ENCODE measurements at regions not wholly inside any gene's neighbourhood (a gene's known extent, or its start where the extent isn't known, plus 50 kb on each side); places are given as distances from the start of the nearest gene placed in this dataset.

DNA sequence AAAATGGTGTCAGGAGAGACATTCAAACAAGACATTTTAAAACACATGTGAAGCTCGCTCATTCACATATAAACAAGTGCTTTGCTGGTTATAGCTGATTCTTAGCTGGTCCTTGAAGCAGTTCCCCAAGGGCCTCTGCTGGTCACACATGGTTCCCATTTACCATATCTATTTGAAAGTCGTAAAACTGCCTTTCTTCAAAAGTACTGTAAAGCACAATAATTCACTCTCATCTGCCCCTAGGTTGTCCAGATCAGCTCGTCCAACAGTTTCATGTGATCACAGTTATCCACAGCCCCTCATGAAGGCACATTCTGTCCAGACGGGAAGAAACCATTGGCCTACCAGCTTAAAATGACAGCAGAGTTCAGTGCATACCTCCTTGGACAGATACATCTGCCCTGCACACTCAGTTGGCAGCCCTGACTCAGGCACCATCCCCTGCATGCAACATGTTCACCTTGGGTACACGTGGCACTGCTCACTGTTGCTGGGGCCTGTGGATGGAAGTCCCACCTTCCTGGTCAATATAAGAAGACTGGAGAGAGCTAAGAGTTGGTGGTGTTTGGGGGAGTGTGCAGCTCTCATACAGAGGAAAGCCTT is 108.0 kb upstream of the HAAO start:
- no peak for FAIRE-seq
- no peak for DNase-seq (ENCODE audit: extremely low spot score, insufficient read length, low read depth)

DNA sequence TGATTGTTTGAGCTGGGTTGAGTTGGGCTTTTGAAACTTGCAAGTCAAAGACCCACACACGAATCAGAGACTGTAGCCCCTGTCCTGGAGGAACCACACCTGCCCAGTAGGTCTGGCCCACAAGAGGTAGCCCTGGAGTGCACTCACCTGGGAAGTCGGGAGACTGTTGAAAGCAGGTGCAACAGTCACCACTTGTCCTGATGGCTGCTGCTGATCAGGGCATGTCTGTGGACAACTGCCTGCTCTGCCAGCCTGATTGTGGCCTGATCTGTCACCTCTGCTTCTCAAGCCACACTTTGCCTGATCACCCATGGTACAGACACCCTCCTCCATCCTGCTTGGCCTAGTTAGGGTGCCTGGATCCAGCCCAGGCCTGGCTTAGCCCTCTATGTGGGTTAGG is 105.0 kb upstream of the HAAO start:
- FAIRE-seq, result no peak
- DNase-seq (ENCODE audit: extremely low spot score, insufficient read length, low read depth), result no peak

DNA sequence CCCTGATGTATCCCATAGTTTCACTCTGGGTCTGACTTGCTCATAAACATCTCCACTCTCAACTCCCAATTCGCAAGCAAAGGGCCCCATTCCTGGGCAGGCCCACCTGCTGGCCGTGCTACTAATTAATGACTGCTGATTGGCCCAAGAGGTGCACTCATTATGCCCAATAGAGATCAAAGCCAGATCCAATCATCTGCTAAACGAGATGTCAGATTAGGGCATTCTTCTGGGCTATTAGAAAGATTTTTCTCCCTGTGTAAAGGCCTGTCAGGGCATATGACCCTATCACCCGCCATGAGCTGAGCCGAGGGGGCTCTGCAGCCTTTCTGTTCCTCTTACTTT is 103.4 kb upstream of the HAAO start:
- no peak for FAIRE-seq
- no peak for DNase-seq (ENCODE audit: extremely low spot score, insufficient read length, low read depth)

DNA sequence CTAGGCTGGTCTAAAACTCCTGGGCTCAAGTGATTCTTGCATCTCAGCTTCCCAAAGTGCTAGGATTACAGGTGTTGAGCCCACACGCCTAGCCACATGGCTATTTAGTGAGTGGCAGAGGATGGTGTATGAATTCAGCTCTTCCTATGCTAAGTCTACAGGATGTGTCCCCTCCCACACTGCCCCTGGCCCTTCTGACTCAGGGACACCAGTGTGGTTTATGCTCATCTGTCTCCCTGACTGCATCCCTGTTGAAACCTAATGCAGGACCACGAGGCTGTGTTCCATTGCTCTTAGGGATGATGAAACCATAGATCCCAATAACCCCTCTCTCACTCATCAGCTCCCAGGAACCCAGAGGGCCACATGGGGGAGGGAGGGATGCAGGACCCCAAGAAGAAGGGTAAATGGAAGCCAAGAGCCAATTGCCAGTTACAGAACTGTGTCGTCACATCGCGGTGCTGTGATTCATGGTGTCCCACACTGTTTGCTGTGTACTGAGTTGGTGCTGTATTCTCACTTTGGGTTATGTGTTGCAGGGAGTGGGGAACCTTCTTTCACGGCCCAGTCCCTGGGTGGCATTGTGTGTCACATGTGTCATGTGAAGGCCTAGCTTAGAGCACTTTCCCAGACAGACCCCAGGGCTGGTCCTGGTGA is 102.9 kb upstream of the HAAO start:
- DNase-seq (ENCODE audit: extremely low spot score, insufficient read length, low read depth) (no peak), FAIRE-seq (no peak)

- FAIRE-seq (no peak), DNase-seq (ENCODE audit: extremely low spot score, insufficient read length, low read depth) (no peak)
These were observed 100.8 kb upstream of the HAAO start for GRCh38 chr2:42893047-42893758.

DNA sequence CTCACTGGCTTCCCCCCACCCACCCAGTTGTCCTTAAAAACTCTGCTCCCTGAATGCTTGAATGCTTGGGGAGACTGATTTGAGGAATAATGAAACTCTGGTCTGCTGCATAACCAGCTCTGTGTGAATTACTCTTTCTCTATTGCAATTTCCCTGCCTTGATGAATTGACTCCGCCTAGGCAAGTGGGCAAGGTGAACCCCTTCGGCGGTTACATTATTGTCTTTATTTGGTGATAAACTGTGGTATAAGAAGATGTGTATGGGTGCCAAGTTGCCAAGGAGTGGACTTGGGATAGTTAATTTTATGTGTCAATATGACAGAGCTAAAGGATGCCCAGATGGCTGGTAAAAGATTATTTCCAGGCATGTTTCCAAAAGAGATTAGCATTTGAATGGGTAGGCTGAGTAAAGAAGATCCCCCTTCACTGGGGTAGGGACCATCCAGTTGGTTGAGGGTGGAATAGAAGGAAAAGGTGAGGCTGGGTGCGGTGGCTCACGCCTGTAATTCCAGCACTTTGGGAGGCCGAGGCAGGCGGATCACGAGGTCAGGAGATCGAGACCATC is 98.5 kb upstream of the HAAO start:
- FAIRE-seq, result no peak
- no peak for DNase-seq (ENCODE audit: extremely low spot score, insufficient read length, low read depth)

DNA sequence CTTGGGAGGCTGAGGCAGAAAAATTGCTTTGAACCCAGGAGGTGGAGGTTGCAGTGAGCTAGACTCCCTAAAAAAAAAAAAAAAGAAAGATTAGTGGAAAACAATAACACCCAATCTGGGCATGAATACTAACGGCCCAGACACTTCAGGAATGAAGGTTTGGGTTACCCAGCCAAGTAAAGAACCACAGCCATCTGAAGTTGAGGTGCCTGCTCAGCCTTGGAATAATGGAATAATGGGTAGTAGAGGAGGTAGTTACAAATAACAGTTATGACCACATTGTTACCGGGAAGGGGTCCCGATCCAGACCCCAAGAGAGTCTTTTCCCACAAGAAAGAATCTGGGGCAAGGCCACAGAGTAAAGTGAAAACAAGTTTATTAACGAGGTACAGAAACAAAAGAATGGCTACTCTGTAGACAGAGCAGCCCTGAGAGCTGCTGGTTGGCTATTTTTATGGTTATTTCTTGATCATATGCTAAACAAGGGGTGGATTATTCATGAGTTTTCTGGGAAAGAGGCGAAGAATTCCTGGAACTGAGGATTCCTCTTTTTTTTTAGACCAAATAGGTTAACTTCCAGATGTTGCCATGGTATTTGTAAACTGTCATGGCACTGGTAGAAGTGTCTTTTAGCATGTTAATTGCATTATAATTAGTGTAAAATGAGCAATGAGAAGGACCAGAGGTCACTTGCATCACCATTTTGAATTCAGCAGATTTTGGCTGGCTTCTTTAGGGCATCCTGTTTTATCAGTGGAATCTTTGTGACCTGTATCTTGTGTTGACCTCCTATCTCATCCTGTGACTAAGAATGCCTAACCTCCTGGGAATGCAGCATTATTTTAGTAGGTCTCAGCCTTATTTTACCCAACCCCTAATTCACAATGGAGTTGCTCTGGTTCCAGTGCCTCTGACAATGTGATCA is 96.2 kb upstream of the HAAO start:
- DNase-seq (ENCODE audit: extremely low spot score, insufficient read length, low read depth) (no peak), FAIRE-seq (no peak)

DNA sequence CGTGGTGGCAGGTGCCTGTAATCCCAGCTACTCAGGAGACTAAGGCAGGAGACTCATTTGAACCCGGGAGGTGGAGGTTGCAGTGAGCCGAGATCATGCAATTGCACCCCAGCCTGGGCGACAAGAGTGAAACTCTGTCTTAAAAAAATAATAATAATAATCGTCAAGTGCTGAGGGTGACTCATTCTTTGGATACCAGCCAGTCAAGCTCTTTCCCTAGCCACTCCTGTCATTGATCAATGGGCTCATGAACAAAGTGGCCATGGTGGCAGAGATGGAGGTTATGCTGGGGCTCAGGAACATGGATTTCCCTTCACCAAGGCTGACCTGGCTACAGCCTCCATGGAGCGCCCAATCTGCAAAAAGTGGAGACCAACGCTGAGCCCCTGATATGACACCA is 94.5 kb upstream of the HAAO start:
- no peak for DNase-seq (ENCODE audit: extremely low spot score, insufficient read length, low read depth)
- no peak for FAIRE-seq

DNA sequence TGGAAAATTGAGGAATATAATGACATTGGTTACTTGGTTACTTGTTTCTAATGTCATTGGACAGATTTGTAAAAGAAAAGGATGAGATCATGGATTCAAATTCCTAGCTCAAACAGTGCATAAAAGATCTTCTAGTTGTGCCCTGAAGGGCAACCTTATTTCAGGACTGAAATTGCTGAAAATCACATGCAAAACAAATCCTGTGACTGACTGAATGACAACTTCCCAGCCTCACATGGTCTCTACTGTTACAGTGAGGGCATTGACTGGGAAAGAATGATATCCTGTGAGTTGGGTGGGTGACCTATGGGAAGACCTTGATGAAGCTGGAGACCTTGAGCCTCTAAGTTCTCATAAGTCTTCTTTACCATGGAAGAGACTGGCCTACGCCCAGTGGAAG is 90.4 kb upstream of the HAAO start:
- FAIRE-seq, result no peak
- no peak for DNase-seq (ENCODE audit: extremely low spot score, insufficient read length, low read depth)

- no peak for FAIRE-seq
These were observed 89.3 kb upstream of the HAAO start for GRCh38 chr2:42881732-42882131.

GRCh38 chr2:42880738-42881690 is 88.6 kb upstream of the HAAO start:
- FAIRE-seq (no peak), DNase-seq (ENCODE audit: extremely low spot score, insufficient read length, low read depth) (no peak)

More at GRCh38 chr2:42881732-42882131, 89.3 kb upstream of the HAAO start:
- DNase-seq (ENCODE audit: extremely low spot score, insufficient read length, low read depth), result no peak

DNA sequence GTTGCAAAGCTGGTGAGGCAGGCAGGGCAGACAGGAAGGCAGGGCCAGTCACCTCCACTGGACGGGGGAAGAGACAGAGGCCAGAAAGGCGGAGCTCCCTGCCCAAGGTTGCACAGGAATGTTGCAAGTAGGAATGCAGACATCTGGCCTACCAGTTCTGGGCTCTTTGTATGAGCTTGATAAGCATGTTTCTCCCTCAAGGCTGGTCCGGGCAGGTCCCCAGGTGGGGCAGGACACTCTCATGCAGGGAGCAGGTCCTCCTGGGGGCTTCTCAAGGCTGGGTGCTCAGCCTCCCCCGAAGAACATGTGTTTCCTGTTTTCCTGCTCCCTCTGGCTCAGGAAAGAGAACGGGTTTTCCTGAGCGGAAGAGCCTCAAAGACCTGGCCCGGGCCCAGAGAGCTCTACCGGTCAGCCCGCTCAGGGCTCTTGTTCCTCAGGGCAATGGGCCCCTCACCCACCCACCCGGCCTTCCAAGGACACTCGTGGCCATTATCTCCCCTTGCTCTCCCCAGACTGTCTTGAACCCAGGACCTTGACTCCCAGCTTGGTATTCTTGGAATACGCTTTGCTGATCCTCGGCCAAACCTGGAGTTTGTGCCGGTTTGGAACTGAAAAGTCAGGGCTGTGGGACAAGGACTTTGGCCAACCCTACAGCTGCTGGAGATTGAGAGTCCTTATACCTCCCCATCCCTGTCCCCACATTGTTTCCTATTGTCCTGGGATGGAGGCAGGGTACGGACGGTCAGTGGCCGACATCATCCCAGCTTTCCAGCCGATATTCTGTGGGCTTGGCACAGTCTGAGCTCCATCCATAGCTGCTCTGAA is 87.7 kb upstream of the HAAO start:
- DNase-seq (ENCODE audit: extremely low spot score, insufficient read length, low read depth), result no peak
- no peak for FAIRE-seq

DNA sequence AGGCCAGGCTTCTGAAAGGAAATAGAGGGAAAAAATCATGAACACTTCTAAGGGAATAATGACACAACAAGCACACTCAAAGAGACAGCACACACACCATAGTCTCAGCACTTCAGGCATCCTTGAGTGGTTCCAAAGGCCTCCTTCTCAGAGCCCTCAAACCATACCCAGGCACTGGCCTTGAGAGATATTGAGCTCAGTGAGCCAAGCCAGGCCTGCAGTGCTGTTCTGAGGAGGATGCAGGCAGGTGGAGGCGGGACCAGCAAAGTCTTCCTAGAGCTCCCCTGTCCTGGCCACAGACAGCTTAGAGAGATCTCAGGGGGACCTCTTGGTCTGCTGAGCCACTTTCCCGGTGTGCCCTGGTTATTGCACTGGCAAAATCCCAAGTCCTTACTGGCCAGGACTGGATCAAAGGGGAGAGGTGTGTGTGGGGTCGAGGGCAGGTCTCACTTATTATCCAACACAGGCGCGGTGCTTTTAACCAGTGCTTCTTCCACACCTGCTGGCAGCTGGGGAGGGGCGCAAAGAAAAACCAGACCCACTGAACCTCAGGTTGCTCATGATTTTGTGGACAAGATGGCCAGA is 86.8 kb upstream of the HAAO start:
- DNase-seq (ENCODE audit: extremely low spot score, insufficient read length, low read depth) (no peak), FAIRE-seq (no peak)

DNA sequence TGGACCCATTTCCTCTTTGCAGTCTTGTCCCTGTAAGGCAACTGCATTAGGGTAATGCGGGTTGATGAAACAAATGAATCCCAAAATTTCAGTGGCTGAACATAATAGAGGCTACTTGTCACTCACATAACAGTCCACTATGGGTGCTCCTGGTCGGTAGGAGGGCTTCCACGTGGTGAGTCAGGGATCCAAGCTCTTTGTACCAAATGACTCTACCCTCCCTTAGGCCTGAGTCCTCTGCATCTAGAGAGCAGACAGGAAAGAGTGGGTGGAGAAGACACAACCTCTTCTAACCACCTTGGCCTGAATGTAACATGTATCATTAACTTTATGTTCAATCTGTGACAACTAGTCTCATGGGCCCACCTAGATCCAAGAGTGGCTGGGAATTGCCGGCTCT is 86.2 kb upstream of the HAAO start:
- peak; percentile 53 for DNase-seq (ENCODE audit: extremely low spot score, insufficient read length, low read depth)
- peak; percentile 75 for FAIRE-seq

DNA sequence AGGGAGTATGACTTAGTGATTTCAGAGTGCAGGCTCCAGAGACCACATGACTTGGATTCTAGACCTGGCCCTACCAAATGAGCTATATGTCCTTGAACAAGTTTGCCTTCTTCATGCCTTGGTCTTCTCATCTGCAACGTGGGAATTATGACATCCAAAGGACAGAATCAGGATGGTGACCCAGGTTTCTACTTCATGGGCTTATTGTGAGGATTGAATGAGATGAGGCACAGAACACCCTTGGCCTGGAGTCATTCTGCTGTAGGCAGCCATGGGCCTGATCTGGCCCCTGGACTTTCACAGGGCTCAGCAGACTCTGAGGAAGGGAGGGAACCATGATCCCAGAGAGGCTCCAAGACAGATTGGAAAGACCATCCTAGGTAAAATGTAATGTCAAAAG is 85.6 kb upstream of the HAAO start:
- FAIRE-seq (no peak), DNase-seq (ENCODE audit: extremely low spot score, insufficient read length, low read depth) (no peak)

DNA sequence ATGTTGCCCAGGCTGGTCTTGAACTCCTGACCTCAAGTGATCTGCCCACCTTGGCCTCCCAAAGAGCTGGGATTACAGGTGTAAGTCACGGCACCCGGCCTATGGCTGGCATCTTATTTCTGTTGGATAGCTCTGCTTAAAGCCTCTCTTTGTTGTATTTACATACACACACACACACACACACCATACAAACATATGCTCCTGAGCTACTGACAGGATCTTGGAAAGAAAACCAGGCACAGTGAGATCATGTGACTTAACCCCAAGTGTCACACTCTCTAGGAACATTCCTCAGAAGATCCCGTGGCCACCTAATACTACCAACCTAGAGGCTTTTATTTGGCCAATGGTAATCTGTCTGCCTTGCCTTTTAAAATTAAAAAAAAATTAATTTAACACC is 85.1 kb upstream of the HAAO start:
- FAIRE-seq (no peak), DNase-seq (ENCODE audit: extremely low spot score, insufficient read length, low read depth) (no peak)

- DNase-seq (ENCODE audit: extremely low spot score, insufficient read length, low read depth), result no peak
- no peak for FAIRE-seq
These were observed 84.0 kb upstream of the HAAO start for GRCh38 chr2:42876326-42876751.

DNA sequence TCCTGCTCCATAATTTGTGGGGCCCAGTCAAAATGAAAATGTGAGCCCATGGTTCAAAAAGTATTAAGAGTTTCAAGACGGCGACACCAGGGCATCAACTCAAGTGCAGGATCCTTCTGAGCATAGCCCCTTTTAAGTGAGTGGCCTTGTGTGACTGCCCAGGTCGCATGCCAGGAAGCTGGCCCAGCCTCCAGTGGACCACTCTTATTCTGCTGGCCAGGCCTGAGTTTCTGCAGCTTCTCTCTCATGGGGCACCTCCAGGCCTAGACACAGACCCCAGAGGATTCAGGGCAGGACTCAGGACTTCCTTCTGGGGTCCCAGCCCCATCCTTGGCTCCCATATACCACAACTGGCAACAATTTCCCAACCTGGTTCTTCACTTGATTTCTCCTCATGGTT is 83.5 kb upstream of the HAAO start:
- no peak for FAIRE-seq
- no peak for DNase-seq (ENCODE audit: extremely low spot score, insufficient read length, low read depth)

Data from GM18507 (cell line).